ENCODE measurements at regions not wholly inside any gene's neighbourhood (a gene's known extent, or its start where the extent isn't known, plus 50 kb on each side); places are given as distances from the start of the nearest gene placed in this dataset.
"Not testable (repeated sequence)": the region's sequence is repeated elsewhere in the genome, so short reads cannot be mapped to it uniquely, and the experiment has no call there.

DNA sequence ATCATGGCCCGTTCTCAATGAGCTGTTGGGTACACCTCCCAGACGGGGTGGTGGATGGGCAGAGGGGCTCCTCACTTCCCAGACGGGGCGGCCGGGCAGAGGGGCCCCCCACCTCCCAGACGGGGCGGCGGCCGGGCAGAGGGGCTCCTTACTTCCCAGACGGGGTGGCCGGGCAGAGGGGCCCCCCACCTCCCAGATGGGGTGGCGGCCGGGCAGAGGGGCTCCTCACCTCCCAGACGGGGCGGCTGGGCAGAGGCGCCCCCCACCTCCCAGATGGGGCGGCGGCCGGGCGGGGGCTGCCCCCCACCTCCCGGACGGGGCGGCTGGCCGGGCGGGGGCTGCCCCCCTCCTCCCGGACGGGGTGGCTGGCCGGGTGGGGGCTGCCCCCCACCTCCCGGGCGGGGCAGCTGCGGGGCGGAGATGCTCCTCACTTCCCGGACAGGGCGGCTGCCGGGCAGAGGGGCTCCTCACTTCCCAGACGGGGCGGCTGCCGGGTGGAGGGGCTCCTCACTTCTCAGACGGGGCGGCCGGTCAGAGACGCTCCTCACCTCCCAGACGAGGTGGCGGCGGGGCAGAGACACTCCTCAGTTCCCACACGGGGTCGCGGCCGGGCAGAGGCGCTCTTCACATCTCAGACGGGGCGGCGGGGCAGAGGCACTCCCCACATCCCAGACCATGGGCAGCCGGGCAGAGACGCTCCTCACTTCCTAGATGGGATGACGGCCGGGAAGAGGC lies 63.3 kb upstream of the TEX264 start:
- TF ChIP-seq, protein P1, sequence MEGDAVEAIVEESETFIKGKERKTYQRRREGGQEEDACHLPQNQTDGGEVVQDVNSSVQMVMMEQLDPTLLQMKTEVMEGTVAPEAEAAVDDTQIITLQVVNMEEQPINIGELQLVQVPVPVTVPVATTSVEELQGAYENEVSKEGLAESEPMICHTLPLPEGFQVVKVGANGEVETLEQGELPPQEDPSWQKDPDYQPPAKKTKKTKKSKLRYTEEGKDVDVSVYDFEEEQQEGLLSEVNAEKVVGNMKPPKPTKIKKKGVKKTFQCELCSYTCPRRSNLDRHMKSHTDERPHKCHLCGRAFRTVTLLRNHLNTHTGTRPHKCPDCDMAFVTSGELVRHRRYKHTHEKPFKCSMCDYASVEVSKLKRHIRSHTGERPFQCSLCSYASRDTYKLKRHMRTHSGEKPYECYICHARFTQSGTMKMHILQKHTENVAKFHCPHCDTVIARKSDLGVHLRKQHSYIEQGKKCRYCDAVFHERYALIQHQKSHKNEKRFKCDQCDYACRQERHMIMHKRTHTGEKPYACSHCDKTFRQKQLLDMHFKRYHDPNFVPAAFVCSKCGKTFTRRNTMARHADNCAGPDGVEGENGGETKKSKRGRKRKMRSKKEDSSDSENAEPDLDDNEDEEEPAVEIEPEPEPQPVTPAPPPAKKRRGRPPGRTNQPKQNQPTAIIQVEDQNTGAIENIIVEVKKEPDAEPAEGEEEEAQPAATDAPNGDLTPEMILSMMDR (conservative IDR thresholded peaks at IDR 0.05) = not testable (repeated sequence)
- TF ChIP-seq EZH2 (IDR thresholded peaks at IDR 0.05; ENCODE audit: low read depth) = not testable (repeated sequence)
